EL (cell line): ENCODE measurements at regions not wholly inside any gene's neighbourhood (a gene's known extent, or its start where the extent isn't known, plus 50 kb on each side); places are given as distances from the start of the nearest gene placed in this dataset.
"Not testable (repeated sequence)": the region's sequence is repeated elsewhere in the genome, so short reads cannot be mapped to it uniquely, and the experiment has no call there.

ENCODE experiments used
- DNase-seq: peaks from one replicate; pipeline ENCODE4 v3.0.0-alpha.2; 2016

DNA sequence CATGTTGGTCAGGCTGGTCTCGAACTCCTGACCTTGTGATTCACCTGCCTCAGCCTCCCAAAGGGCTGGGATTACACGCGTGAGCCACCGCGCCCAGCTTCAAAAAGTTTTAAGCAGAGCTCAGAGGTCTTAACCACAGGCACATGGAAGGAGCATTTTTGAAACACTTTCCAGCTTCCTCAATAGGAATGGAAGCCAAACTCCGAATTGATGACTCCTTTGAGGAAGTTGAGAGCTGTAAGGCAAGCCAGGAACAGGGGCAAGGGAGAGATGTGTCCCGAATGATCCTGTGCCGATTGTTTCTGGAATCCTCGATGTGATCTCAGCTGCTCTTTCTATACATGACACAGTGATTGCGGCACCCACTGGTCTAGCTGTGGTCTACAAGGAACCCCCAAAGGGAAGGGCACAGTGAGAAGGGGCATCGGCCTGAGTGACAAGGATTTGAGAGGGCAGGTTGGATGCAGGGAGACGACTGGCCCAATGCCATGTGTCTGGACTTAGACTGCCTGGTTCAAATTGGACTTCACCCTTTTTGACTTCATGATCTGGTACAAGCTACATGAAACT is 116.2 kb downstream of the ADRA2C start:
- peak; percentile 11 for DNase-seq

DNA sequence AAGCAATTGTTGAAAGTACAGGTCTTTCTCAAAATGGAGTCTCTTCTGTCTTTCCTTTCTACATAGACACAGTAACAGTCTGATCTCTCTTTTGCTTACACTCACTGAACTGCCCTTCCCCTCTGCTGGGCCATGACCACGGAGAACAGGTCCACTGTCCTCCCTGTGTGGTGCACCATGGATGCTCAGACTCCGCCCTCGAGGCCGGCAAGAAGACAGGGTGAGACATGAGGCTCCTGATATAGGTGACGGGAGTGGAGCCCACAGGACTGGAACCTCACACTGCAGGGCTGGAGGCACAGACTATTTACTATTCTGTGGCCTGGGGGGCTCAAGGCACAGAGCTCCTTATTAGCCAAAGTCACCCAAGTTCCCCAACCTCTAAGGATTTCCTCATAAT is 118.1 kb downstream of the ADRA2C start:
- DNase-seq: not testable (repeated sequence)

DNA sequence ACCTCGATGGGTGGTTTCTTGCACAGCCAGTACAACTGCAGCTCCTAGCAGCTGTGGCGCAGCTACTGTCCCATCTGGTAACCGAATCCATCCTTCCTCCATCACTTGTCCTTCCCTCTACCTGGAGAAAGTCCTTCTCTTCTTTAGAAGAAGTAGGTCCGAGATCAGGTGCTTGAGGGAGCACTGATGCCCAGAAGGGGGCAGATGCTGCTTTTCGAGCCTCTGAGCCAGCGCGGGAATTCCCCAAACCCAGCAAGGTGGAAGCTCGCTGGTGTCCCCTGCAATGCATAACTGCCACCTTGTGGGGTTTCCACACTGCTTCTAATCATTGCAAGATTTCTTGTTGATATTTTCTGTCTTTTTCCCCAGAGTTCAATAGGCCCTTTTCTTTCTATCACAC is 127.4 kb downstream of the ADRA2C start:
- DNase-seq: not testable (repeated sequence)

DNA sequence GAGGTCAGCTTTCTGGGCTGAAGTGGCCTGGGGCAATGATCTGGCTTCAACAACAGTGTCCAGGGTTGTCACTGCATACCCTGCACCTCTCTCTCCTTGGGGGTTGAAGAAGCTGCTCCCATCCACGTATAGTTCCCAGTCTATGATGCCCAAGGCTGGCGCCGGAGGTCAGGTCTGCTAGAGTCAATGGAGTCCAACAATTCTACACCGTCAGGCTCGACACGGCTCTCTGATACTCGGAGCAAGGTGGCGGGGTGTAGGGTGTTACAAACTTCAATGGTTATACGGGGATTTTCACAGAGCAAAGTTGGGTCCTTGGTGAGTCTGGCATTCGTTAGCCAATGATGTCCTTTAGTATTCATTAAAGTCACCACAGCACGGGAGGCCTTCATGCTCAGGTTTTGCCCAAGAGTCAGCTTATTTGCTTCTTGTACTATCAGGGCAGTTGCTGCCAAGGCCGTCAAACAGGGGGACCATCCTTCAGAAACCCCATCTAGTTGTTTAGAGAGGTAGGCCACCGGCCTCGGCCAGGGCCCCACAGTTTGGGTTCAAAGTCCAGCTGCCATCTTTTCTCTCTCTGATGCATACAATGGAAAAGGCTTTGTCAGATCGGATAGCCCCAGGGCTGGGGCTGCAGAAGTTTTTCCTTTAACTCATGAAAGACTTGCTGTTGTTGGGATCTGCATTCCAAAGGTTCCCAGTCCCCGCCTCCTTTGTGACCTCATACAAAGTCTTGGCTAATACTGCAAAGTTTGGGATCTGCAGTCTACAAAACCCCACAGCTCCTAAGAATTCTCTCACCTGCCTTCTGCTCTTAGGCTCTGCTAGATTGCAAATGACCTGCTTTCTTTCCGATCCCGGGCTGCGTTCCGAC is 128.1 kb downstream of the ADRA2C start:
- DNase-seq: peak; percentile 72

DNA sequence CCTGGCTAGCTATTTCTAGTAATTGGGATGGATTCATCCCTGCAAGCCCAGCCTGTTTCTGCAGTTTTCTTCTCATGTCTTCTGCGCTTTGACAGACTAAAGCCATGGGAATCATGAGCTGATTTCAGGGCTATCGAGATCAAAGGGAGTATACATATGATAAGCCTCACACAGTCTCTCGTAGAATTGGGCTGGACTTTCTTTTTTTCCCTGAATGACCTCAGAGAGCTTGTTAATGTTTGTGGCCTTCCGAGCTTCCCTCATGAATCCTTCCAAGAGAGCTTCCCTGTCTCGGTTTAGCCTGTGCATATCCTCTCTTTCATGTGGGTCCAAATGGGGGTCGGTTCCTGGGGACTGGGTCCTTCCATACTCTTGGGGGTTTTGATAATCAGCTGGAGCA is 130.3 kb downstream of the ADRA2C start:
- no peak for DNase-seq

DNA sequence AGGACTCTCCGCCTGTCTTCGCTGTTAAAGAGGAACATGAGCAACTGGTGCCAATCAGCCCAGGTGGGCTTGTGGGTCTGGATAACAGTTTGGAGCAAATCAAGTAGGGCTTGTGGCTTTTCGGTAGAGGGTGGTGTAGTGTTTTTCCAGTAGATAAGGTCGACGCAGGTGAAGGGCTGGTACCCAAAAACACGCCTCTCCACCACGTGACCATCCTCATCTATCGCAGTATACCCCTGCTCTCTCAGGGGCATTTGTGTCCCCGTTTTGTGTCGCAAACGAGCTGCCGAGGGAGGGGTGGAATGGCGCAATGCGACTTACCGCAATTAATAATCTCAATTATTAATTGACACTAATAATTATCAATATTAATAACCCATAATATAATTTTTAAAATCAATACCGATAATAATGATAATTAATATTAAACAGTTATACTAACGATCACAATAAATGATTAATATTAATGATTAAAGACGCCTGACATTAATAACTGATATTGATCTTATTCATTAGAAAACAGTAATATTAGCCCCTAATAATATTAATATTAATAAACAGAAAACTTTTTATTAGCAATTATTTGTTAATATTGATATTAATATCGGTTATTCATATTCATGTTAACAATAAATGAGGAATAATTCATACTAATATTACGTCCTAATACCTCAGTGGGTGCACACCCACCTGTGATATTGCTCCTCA is 130.8 kb downstream of the ADRA2C start:
- DNase-seq: not testable (repeated sequence)

DNA sequence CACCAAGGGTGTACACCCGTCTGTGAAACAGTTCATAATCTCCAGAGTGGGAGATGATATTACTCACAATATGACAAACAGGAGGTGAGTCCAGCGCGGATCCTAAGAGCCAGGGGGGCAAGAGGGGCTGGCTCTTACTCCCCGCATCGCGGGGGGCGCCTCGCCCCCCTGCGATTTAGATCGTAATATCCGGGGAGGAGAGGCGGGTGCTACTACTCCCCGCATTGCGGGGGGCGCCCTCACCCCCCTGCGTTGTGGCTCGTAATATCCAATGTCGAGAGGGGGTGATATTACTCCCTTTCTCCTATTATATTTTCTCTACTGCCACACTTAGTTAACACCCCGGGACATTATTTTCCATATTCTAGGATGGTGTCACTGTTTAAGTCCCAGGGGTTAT is 131.9 kb downstream of the ADRA2C start:
- no peak for DNase-seq

DNA sequence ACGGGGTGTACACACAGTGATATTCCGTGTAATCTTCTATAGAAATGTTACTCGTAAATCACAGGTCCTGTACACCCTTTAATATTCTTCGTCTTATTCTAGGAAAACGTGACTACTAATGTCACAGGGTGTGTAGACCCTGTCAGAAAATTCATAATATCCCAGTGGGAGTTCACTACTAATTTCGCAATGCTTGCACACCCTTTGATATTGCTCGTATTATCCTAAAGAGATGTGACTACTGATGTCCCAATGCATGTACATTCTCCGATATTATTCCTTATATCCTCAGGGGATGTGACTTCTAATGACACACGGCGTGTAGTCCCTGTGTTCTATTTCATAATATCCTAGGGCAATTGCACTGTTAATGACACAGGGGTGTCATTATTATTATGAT is 132.7 kb downstream of the ADRA2C start:
- DNase-seq: not testable (repeated sequence)

DNA sequence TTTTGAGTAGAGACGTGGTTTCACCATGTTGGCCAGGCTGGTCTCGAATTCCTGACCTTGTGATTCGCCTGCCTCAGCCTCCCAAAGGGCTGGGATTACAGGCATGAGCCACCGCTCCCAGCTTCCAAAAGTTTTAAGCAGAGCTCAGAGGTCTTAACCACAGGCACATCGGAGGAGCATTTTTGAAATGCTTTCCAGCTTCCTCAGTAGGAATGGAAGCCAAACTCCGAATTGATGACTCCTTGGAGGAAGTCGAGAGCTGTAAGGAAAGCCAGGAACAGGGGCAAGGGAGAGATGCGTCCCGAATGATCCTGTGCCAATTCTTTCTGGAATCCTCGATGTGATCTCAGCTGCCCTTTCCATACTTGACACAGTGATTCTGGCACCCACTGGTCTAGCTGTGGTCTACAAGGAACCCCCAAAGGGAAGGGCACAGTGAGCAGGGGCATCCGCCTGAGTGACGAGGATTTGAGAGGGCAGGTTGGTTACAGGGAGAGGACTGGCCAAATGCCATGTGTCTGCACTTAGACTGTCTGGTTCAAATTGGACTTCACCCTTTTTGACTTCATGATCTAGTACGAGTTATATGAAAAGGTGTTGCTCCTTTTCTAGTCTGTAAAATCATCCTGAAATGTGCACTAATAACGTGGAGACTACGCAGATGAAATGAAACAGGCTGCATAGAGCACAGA is 138.2 kb downstream of the ADRA2C start:
- DNase-seq: peak; percentile 69

DNA sequence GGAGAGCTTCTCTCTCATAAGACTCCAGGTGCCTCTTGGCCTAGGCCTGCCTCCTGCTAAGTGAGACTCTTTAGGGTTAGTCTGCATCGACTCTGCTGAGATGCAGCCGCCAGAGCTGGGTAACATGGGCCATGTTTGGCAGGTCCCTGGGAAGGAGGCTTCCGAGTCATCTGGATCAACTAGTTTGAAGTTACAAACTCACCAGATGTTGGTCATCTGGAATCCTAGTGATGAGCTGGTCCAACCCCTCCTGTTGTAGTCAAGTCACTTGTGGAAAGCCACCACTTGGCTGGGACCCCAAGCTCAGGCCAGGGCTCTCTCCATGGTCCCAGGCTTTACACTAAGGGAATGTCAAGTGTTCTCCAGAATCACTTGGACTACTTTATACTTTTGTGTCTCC is 143.4 kb downstream of the ADRA2C start:
- not testable (repeated sequence) for DNase-seq

DNA sequence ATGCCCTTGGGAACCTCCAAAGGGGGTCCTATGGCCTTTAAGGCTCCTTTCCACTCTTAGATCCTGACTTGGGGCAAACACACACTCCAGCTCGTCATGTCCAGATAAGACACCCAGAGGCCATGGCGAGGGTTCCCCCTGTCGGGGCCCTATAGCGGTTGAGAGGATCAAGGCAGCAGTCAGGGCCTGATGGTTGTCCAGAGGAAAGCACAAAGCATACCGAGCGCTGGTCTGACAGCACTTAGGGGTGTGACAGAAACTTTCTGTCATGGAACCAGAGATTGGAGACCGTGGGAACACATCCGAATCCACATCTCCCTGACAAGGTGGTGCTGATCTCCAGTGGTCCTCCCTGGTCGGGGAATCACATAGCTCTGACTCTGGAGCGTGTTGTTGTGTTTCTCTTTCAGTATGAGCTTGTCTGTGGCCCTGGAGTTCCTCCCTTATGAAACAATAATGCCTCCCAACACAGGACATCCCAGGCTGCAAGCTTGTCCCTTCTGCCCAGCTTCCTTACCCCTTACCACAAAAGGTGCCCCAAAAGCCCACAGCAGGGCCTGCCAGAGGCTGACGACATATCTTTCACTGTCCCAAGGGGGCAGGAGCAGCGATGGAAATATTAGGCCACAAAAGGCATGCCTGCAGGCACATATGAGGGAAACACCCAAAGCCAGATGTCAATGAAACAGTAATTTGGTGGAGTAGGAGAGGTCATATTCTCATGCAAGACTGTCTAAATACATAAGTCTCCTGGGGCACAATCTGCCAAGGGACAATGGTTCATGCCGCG is 144.2 kb downstream of the ADRA2C start:
- DNase-seq: not testable (repeated sequence)

DNA sequence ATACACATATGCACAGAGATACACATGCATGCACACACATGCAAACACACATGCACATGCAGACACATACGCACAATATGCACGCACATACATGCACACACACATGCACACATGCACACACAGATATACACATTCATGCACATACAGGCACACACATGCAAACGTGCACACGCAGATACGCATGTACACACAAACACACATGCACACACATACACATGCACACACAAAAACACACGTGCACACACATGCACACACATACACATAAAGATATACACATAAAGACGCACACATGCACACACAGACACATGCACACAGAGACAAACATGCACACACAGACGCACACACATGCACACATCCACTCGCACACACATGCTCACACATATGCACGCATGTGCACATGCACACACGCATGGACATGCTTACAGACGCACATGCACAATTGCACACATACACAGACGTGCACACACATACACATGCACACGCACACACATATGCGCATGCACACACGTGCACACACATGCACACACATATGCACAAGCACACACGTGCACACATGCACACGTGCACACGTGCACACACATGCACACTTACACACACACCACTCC is 145.2 kb downstream of the ADRA2C start:
- no peak for DNase-seq

DNA sequence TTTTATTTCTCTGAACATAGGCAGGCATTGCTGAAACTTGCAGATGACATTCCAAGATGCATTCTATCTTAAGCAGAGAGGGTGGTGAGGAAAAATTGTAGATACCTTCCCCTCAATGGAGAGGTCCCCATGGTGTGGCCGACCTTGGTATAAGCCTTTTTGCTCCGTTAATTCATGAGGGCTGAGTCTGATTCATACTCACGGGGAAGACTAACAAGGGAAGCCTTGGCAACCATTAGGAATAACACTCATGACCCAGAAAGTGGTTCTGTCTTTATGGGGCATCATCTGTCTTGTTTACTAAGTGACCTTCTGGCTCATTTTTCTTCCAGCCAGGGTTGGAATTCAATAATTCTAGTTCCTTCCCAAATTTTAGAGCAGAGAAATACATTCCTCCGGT is 148.3 kb downstream of the ADRA2C start:
- DNase-seq: not testable (repeated sequence)

DNA sequence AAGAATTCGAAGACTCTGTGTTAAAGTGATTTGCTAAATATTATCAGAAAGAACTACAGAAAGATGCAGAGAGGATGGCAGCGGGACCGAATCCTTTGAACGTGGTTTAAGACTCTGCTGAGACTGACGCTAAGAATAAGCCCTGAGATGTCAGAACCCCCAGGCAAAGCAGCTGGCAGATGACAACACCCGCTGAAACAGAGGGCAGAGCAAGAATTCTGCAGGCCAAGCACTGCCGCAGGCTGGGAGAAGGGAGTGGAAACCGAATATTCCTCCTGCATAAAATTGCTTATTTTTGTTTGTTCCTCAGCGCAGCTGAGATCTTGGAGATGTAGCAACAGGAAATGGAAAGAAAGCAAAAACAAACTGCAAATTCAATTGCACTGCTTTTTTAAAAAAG is 153.3 kb downstream of the ADRA2C start:
- peak; percentile 71 for DNase-seq

DNA sequence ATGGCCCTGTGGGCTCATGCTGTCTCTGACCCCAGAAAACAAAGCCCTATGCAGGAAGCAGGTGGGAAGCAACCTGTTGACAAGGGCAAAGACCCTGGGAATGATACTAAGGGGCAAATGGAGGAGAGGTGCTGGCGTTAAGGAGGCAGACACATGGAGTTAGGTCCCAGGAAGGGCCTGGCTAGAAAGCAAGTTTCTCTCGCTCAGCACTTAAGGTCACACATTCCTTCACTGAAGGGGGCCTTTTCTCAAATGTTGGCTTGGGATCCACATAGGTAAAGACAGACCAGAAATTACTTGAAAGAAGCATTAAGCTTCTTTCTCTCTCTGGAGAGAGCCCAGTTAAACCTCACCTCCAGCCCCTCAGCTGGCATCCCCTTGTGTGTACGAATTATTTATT is 155.7 kb downstream of the ADRA2C start:
- not testable (repeated sequence) for DNase-seq

DNA sequence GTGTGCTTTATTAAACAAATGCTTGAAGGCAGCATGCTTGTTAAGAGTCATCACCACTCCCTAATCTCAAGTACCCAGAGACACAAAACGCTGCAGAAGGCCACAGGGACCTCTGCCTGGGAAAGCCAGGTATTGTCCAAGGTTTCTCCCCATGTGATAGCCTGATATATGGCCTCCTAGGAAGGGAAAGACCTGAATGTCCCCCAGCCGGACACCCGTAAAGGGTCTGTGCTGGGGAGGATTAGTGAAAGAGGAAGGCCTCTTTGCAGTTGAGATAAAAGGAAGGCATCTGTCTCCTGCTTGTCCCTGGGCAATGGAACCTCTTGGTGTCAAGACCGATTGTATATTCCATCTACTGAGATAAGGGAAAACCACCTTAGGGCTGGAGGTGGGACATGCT is 159.7 kb downstream of the ADRA2C start:
- DNase-seq: not testable (repeated sequence)

DNA sequence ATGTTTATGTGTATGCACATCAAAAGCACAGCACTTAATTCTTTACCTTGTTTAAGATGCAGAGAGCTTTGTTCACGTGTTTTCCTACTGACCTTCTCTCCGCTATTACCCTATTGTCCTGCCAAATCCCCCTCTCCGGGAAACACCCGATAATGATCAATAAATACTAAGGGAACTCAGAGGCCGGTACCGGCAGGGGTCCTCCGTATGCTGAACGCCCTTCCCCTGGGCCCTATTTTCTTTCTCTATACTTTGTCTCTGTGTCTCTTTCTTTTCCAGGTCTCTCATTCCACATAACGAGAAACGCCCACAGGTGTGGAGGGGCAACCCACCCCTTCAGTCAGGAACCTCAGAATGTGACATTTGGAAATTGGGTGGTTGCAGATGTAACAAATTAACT is 160.1 kb downstream of the ADRA2C start:
- DNase-seq: not testable (repeated sequence)

DNA sequence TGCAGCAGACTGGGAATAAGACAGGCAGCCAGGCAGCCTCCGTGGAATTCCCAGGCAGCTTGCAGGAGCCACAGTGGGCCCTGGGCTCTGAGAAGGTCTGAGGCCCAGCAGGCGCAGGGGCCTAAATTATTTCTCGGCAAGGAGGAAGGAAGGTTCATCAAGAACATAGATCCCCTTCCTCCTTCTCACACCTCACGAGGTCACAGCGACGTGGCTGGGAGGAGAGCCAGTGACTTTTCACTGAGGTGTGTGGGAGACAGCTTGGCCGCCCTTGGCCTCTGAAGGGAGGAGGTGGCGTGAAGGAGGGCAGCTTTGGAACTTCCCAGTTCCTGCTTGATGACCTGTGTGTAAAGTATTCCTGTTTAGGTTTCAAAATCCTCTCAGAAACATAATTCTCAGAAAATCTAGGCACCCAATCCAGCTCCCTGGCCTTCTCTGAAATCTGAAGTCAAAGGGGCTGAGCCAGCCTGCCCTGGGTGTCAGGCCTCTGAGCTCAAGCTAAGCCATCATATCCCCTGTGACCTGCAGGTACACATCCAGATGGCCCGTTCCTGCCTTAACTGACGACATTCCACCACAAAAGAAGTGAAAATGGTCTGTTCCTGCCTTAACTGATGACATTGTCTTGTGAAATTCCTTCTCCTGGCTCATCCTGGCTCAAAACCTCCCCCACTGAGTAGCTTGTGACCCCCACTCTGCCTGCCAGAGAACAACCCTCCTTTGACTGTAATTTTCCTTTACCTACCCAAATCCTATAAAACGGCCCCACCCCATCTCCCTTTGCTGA is 161.0 kb downstream of the ADRA2C start:
- not testable (repeated sequence) for DNase-seq

DNA sequence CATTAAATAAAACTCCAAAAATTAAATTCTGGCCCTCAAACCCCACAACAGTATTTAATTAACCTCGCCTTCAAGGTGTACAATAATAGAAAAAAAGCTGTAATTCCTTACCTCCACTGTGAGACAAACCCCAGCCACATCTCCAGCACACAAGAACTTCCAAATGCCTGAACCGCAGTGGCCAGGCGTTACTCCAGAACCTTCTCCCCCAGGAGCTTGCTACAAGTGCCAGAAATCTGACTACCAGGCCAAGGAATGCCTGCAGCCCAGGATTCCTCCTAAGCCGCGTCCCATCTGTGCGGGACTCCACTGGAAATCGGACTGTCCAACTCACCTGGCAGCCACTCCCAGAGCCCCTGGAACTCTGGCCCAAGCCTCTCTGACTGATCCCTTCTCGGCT is 163.2 kb downstream of the ADRA2C start:
- DNase-seq: not testable (repeated sequence)

DNA sequence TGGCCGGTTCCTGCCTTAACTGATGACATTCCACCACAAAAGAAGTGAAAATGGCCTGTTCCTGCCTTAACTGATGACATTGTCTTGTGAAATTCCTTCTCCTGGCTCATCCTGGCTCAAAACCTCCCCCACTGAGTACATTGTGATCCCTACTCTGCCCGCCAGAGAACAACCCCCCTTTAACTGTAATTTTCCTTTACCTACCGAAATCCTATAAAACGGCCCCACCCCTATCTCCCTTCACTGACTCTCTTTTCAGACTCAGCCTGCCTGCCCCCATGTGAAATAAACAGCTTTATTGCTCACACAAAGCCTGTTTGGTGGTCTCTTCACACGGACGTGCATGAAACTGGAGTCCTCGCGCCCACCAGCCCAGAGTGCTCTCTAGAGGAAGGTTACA is 166.5 kb downstream of the ADRA2C start:
- DNase-seq: not testable (repeated sequence)

DNA sequence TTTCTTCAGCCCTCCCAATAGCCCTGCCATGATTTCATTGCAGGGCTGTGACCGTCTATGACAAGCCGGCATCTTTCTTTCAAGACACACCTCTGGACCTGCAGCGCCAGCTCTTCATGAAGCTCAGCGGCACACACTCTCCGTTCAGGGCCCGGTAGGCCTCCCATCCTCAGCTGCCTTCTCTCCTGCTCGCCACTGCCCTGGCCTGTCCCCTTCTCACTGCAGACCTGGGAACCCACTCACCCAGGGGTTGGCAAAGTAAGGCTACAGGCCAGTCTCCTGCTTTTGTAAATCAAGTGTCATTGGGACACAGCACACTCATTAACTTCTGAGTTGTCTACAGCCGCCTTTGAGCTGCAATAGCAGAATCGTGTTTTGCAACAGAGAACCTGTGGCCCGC is 169.2 kb downstream of the ADRA2C start:
- not testable (repeated sequence) for DNase-seq
